ENCODE measurements at regions not wholly inside any gene's neighbourhood (a gene's known extent, or its start where the extent isn't known, plus 50 kb on each side); places are given as distances from the start of the nearest gene placed in this dataset.

- DNase-seq (ENCODE audit: extremely low read depth in 1 of 2, low read depth in 1 of 2), result no peak
Measured at GRCh38 chr9:78491402-78491801, 194.5 kb downstream of the PSAT1 start.

DNA sequence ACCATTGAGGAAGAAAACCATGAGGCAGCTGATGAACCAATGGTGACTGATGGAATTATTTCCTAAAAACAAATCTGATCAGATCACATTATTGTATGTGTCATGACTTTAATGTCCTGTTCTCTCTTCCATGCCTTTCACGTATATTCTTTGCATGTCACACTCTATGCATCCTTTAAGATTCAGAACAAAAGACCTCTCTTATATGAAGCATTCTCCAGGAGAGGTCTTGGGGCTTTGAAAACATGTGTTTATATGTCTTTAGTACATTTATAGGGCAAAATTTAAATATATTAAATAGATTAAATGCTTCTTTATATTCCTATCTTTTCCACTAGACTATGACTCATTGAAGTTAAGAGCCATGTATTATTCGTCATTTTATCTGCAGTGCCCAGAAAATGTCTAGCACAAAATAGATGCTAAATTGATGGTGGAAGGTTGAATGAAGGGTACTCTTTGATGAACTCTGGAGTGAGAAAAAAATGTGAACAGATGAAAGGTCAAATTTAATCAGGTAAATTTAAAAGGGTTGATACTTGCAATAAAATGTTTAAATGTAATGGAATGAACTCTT, 196.3 kb downstream of the PSAT1 start:
- no peak for DNase-seq (ENCODE audit: extremely low read depth in 1 of 2, low read depth in 1 of 2)

DNA sequence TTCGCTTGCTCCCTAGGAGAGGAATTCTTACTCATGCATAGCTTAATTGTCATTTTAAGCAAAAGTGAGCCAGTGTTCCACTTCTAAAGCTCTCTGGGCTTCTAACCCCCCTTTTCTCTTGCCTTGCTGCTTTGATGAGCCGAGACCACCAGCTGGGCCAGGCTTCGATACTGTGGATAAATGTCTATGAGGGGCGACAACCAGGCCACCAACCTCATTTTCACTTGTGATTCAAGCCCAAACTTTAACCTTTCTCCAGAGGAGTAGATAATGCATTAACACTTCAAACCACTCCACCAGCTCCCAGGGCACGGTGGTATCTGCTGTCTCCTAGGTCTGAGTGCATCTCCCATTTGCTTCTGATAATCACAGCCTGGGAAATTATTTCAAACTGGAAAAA, 205.6 kb downstream of the PSAT1 start:
- no peak for DNase-seq (ENCODE audit: extremely low read depth in 1 of 2, low read depth in 1 of 2)

GRCh38 chr9:78505546-78505945, 208.6 kb downstream of the PSAT1 start:
- no peak for DNase-seq (ENCODE audit: extremely low read depth in 1 of 2, low read depth in 1 of 2)

- no peak for DNase-seq (ENCODE audit: extremely low read depth in 1 of 2, low read depth in 1 of 2)
Measured at GRCh38 chr9:78507037-78507436, 210.1 kb downstream of the PSAT1 start.

DNA sequence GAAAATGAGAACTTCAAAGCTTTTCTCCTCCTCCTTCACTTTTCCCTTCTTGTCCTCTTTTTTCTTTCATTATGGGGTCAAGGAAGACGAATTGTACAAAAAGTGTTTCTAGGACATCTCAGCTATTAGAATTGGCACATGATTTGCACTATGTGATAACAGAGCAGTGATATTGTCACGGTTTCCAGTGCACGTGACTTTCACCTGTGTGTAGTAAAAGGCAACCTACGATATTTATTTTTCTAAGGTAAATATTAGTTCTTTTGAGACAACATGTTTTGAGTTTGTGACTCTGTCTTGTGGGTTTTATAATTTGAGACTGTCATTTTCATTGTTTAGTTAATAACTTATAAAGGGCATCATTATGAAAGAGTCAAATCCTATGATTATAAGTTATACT, 213.1 kb downstream of the PSAT1 start:
- DNase-seq (ENCODE audit: extremely low read depth in 1 of 2, low read depth in 1 of 2), result no peak

GRCh38 chr9:78515108-78515507, 218.2 kb downstream of the PSAT1 start:
- DNase-seq (ENCODE audit: extremely low read depth in 1 of 2, low read depth in 1 of 2), result no peak

DNA sequence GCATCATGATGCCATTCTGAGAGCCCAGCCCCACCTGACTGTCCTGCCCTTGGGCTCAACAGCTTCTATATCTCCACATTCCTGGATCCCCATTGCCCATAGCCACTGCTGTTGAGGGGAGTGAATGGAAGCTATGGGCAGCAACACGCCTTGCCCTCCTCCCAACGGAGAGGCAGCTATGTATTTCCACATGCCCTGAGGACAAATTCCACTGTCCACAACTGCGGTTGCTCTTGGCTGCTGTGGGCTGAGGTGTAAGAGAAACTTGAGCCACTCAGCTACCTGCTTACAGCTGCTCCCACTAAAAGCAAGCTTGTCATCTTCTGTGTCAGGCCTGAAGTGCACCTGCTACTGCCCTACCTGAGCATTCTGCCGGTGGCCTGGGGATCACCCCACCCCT, 222.9 kb downstream of the PSAT1 start:
- no peak for DNase-seq (ENCODE audit: extremely low read depth in 1 of 2, low read depth in 1 of 2)

DNA sequence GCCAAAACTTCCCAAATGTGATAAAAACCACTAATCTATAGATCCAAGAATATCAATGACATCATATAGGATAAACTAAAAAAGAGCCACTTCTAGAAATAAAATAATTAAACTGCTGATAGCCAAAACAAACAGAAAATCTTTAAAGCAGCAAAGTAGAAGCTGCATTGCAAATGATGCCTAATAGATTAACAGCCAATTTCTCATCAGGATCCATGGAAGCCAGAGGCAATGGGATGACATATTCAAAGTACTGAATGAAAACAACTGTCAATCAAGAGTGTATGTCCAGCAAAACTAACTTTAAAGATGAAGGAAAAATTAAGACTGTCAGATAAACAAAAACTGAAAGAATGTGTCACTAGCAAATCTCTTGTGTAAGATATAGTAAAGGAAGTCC, 224.8 kb downstream of the PSAT1 start:
- DNase-seq (ENCODE audit: extremely low read depth in 1 of 2, low read depth in 1 of 2), result no peak

DNA sequence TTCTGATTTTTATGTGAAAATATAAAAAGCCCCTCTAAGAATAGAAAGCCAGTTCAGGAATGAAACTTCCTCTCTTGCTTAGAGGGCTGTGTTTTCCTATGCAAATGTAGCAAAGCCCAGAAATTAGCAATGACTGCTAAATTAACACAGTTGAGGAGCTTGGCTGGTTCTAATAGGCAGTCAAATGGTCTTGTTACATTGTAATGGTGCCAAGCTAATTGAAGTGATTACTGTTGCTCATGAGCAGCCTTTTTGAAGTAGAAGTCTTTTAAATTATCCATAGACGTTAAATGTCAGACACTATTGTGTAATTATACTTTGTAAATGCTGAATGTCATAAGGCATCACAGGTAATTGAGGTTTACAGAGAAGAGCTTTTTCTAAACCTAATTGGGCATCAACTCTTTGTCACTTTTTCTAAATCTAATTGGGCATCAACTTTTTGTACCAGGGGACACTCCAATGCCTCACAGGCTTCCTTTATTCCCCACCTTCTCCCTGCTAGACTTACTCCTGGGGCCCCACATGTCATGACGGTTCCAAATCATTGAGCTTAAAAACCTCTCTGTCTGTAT, 229.1 kb downstream of the PSAT1 start:
- DNase-seq (ENCODE audit: extremely low read depth in 1 of 2, low read depth in 1 of 2), result no peak

GRCh38 chr9:78533500-78533899, 236.6 kb downstream of the PSAT1 start:
- DNase-seq (ENCODE audit: extremely low read depth in 1 of 2, low read depth in 1 of 2), result no peak

GRCh38 chr9:78539188-78539587, 242.3 kb downstream of the PSAT1 start:
- no peak for DNase-seq (ENCODE audit: extremely low read depth in 1 of 2, low read depth in 1 of 2)

DNA sequence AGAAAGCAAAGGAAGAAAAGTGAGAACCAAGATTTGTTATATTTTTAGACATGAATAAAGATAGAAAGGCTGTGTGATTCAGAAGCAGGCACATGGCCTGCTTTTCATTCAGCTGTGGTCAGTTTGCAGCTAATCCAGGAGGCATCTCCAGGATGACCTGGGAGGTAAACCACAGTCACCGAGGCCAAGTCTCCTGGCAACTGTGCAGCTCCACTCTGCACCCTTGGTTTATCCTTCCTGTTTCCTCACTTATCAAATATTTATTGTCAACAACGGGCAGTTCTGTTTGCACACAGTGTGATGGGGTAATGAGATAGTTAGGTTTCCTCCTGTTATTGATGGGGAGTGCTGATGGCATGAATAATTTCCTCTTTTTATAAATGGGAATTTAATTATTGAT, 243.0 kb downstream of the PSAT1 start:
- DNase-seq (ENCODE audit: extremely low read depth in 1 of 2, low read depth in 1 of 2), result no peak

- no peak for DNase-seq (ENCODE audit: extremely low read depth in 1 of 2, low read depth in 1 of 2)
Measured at GRCh38 chr9:78541868-78542443, 245.0 kb downstream of the PSAT1 start.

GRCh38 chr9:78542491-78543181, 245.7 kb downstream of the PSAT1 start:
- DNase-seq (ENCODE audit: extremely low read depth in 1 of 2, low read depth in 1 of 2), result no peak

DNA sequence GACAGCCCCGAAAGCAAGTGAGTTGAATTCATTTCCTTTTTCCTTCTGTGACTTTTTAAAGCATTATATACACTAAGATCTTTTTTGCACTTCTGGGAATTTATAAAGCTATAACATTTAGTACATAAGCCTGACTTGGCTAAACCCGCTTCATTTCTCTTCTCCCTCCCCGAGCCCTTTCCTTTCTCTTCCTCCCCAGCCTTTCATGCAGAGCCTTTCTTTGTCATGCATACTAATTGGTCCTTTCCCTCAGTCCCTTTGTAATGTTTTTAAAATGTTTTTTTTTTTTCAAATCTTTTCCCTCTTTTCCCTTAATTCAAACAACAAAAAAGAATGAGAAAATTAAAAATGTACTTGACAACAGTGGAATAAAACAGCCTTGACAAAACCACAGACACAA, 246.4 kb downstream of the PSAT1 start:
- no peak for DNase-seq (ENCODE audit: extremely low read depth in 1 of 2, low read depth in 1 of 2)

DNA sequence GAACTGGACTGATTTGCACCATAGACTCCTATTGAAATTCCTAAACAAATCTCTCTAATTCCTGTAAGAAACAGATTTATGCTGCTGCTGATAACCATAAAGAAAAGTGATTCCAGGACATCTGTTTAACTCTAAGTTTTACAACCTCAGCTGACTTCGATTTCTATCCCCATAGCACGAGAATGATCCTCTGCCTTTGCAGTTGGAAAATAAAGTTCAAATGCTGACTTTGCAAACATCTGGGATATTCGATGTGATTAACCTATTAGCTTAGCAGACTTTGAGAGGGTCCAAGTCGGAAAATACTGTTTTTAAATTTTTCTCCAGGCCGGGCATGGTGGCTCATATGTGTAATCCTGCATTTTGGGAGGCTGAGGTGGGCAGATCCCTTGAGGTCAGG, 247.3 kb downstream of the PSAT1 start:
- no peak for DNase-seq (ENCODE audit: extremely low read depth in 1 of 2, low read depth in 1 of 2)

- no peak for DNase-seq (ENCODE audit: extremely low read depth in 1 of 2, low read depth in 1 of 2)
Measured at GRCh38 chr9:78547831-78548230, 250.9 kb downstream of the PSAT1 start.

- DNase-seq (ENCODE audit: extremely low read depth in 1 of 2, low read depth in 1 of 2), result no peak
Measured at GRCh38 chr9:78548670-78549069, 251.7 kb downstream of the PSAT1 start.

DNA sequence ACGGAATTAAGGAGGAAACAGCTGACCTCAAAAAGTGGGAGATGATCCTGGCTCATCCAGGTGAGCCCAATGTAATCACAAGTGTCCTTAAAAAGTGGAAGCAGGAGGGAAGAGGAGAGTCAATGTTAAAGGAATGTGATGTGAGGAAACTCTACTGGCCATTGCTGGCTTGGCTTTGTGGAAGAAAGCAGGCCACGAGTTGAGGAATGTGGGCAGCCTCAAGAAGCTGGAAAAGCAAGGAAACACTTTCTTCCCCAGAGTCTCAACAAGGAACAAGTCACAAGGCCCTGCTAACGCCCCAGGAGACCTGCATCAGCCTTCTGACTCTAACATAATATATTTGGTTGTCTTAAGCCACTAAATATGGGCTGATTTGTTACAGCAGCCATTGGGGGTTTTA, 252.8 kb downstream of the PSAT1 start:
- no peak for DNase-seq (ENCODE audit: extremely low read depth in 1 of 2, low read depth in 1 of 2)

GRCh38 chr9:78552802-78553201, 255.9 kb downstream of the PSAT1 start:
- no peak for DNase-seq (ENCODE audit: extremely low read depth in 1 of 2, low read depth in 1 of 2)

DNA sequence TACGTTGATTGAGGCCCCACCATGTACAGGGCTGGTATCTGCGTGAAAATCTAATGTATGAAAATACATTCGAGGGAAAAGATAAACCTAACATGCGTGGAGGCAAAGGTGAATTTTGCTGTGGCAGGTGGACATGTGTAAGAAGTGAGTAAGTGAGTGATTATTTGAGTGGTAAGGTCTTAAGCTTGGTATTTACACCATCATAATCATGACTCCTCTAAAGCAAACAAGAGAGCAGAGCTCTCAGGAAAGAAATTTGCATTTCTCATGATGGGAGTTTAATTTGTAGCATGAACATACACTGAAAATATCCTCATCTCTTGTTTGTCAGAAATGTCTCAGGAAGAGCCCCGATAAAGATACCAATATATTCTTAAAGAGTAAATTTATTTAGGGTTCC, 260.6 kb downstream of the PSAT1 start:
- no peak for DNase-seq (ENCODE audit: extremely low read depth in 1 of 2, low read depth in 1 of 2)

All from activated CD8-positive, alpha-beta memory T cell treated with anti-CD3 and anti-CD28 coated beads for 1 hour (primary cell).